Ovary (tissue), 3 donors: ENCODE measurements at regions not wholly inside any gene's neighbourhood (a gene's known extent, or its start where the extent isn't known, plus 50 kb on each side); places are given as distances from the start of the nearest gene placed in this dataset.

Source experiments
- EP300 ChIP-seq: sonication (generic); formaldehyde crosslinking; IDR thresholded peaks from one replicate; pipeline ENCODE4 v1.6.1; 2017; ENCODE audit warnings: antibody characterized with exemption
- POLR2A ChIP-seq: fragments of 450-650 bp; IDR thresholded peaks from one replicate; pipeline ENCODE4 v1.6.1; 2017; ENCODE audit warnings: antibody characterized with exemption, mild to moderate bottlenecking, moderate library complexity
- TF ChIP-seq, protein P1 (sequence below), 3 donors: fragments of 450-650 bp in 2 of 3; fragments of 200-600 bp in 1 of 3; IDR thresholded peaks; one replicate each; pipeline versions ENCODE4 v1.5.1 to v1.8.0; 2016 to 2022; ENCODE audit warnings: antibody characterized with exemption in 3 of 3, mild to moderate bottlenecking in 1 of 3
- donor health status: DM: no; HTN: no; CAD: no.

DNA sequence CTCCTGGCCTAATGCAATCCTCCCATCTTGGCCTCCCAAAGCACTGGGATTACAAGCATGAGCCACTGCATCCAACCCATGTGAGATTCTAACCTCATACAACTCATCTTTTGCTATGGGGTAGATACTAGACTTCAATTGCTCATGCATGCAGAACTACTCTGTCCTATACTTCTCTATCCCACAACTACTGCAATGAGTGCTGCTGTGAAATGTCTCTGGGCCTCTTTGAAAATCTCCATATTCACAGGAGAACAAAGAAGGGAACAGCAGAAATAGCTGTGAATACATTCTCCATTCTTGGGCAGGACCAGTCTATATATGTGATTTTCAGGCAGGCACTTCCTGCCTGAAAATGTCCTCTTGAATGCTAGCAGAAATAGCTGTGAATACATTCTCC lies 220.7 kb upstream of the GRIP1 start:
- TF ChIP-seq, protein P1, sequence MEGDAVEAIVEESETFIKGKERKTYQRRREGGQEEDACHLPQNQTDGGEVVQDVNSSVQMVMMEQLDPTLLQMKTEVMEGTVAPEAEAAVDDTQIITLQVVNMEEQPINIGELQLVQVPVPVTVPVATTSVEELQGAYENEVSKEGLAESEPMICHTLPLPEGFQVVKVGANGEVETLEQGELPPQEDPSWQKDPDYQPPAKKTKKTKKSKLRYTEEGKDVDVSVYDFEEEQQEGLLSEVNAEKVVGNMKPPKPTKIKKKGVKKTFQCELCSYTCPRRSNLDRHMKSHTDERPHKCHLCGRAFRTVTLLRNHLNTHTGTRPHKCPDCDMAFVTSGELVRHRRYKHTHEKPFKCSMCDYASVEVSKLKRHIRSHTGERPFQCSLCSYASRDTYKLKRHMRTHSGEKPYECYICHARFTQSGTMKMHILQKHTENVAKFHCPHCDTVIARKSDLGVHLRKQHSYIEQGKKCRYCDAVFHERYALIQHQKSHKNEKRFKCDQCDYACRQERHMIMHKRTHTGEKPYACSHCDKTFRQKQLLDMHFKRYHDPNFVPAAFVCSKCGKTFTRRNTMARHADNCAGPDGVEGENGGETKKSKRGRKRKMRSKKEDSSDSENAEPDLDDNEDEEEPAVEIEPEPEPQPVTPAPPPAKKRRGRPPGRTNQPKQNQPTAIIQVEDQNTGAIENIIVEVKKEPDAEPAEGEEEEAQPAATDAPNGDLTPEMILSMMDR (IDR thresholded peaks at IDR 0.05): no peak
- no peak for TF ChIP-seq POLR2A
- TF ChIP-seq EP300: no peak
